CD4-positive, alpha-beta T cell treated with Interleukin-17A for 1 hour (primary cell): ENCODE measurements at regions not wholly inside any gene's neighbourhood (a gene's known extent, or its start where the extent isn't known, plus 50 kb on each side); places are given as distances from the start of the nearest gene placed in this dataset.

Experiments used
- DNase-seq: peaks from one replicate; pipeline ENCODE4 v3.0.0-alpha.2; 2020

DNA sequence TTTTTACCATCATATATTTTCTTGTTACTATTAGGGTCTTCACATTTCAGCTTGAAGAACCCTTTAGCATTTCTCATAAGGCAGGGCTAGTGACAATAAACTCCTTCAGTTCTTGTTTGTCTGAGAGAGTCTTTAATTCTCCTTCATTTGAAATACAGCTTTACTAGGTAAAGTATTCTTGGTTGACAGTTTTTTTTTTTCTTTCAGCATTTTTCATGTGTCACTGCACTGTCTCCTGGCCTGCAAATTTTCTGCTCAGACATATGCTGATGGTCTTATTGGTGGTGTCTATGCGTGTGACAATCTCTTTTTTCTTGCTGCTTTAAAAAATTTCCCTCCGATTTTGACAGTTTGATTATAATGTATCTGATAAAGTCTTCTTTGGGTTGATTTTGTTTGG, 399.9 kb downstream of the SH3GL2 start:
- DNase-seq: no peak

- no peak for DNase-seq
Measured at GRCh38 chr9:17986595-17986994, 407.7 kb downstream of the SH3GL2 start.

GRCh38 chr9:17987189-17987588, 408.3 kb downstream of the SH3GL2 start:
- DNase-seq: no peak

DNA sequence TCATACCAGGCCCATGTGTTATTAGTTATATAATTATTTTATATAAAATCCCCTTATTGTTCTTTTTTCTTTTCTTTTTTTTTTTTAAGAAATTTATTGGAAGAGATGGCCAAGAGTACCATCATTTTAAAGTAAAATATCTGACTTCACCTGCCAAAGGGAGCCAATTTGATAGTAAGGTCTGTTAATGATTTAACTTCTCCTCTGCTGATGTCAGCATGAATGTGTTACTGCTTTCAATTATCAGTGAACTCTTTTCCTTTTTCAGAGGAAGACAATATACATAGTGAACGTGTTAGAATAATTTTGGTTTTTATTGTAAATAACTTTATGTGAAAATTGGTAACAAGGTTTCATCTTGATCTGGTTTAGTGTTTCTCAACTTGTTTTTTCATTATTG, 409.6 kb downstream of the SH3GL2 start:
- DNase-seq: no peak

DNA sequence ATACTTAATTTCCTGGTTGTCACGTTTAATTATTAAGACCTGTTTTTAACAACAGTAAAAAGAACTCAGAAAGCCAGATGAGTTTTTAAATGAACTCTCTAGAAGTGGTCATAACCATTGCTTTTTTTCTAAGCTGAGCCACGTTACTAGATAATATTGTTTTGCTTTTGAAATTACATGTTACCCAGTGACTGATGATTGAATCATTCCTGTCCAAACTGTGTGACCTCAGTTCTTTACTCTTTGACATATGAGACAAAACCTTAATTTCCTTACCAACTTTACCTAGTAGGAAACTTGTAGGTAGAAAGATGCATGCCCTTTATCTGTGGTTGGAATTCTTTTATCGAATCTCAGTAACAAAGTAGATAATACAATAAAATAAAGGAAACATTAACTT, 411.7 kb downstream of the SH3GL2 start:
- DNase-seq: no peak

DNA sequence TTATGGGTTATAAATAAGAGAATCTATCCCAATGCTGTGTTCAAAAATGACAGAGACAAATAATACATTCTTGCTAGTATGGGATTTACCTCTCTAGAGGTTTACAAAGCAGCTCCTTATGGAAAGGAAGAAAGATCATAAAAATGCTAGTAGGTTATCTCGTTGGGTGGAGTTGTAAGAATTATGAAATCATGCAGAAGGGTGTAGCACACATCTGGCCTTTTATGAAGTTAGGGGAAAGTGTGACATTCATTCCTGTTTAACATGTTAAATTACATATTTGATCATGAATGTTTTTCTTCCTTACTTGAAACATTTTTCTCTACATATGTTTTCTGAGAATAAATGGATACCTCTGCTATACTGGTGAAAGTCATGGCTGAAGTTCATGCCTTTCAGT, 414.2 kb downstream of the SH3GL2 start:
- no peak for DNase-seq

DNA sequence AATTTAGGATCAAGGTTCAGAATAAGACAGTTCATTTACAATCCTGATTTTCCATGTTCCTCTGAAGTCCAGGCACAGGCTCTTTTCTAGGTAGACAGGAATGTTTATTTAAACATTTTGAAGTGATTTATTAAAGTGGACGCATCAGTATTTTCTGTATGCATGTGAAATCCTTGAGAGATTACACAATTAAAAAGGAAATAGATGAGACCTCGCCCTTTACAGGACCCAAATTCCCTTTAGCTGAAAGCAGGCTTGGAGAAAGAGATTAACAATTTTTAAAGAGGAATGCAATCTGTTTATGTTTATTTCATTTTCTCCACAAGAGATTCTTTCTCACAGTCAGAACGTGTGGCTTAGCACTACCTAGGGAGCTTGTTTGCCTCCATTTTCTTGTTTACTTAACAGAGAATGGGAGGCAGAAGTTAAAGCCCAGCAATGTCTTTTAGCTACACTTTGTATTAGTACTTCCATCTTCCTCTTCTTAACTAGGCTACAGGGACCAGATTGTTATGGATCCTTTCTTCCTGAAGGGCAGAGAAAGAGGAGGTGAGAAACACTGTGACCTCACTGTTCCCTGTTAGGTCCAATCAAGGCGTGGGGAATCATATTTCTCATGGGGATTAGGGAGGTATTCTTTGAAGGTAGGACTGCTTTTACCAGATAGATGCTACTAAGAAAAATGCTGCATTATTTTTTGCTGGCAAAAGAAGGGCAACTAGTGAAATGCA, 416.0 kb downstream of the SH3GL2 start:
- DNase-seq: no peak

- no peak for DNase-seq
Measured at GRCh38 chr9:17996728-17997127, 417.9 kb downstream of the SH3GL2 start.

DNA sequence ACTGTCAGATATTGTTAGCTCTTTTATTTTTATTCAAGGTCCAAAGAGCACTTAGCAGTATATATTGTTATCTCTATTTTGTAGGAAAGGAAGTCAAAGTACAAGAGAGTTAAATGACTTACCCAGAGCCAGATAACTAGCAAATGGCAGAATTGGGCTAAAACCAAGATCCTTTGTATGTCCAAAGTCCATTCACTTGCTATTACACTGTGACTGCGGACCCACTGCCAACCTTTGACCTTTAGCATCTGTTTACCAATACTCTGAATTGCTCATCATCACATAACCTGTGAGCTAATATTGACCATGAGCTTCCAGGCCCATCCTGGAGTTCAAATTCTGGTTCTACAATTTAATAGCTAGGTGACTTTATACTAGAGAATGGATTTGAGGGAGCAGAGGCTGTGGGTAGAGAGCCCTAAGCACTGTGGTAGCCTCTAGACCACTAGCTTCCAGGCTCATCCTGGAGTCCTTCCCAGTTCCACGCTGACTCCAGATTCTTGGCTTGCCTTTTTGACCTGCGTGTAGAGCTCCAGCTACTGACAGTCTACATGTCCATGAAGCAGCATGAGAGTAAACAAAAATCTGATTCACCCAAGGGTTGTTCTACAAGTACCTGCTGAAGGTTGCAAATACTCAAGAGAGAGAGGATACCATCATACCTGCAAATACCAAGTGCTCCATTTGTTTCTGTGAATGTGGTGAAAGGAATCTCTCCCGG, 424.0 kb downstream of the SH3GL2 start:
- DNase-seq: no peak

- no peak for DNase-seq
Measured at GRCh38 chr9:18006591-18006990, 427.7 kb downstream of the SH3GL2 start.

GRCh38 chr9:18007621-18008020, 428.8 kb downstream of the SH3GL2 start:
- no peak for DNase-seq

GRCh38 chr9:18009902-18010301, 431.0 kb downstream of the SH3GL2 start:
- DNase-seq: no peak

- no peak for DNase-seq
Measured at GRCh38 chr9:18010492-18010891, 431.6 kb downstream of the SH3GL2 start.

GRCh38 chr9:18012170-18012569, 433.3 kb downstream of the SH3GL2 start:
- no peak for DNase-seq

DNA sequence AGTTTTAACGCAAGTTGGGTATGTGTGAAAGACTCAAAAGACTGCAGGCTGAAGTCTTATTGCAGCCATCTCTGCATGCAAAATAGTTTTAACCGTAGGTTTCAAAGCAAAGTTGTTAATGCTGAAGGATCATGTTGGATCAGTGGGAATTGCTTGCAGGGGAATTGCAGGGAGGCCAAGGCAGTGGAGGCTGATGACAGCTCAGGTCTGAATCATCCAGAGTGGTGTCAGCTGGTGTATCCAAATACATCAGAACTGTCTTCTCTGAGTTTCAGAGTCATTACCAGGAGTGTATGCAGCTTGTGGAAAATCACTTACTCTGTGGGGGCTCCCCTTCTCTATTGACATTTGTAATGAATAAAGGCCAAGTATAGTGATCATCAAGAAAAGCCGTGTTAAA, 435.7 kb downstream of the SH3GL2 start:
- no peak for DNase-seq

GRCh38 chr9:18015116-18015515, 436.2 kb downstream of the SH3GL2 start:
- no peak for DNase-seq

GRCh38 chr9:18017136-18017535, 438.3 kb downstream of the SH3GL2 start:
- DNase-seq: no peak

GRCh38 chr9:18018221-18018620, 439.4 kb downstream of the SH3GL2 start:
- DNase-seq: no peak

DNA sequence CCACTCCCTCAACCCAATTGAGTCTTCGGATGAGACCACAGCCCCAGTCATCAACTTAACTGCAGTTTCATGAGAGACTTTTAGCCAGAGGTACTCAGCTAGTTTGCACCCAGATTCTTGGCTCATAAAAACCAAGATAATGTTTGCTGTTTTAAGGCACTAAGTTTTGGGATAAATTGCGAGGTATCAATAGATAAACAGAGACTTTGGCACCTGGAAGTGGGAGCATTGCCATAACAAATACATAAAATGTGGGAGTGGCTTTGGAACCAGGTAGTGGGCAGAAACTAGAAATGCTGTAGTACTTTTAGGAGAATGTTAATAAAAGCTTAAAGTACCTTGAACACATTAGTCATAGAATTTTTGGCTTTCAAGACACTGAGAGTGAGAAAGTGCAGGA, 439.8 kb downstream of the SH3GL2 start:
- no peak for DNase-seq

GRCh38 chr9:18020121-18020745, 441.4 kb downstream of the SH3GL2 start:
- DNase-seq: no peak

GRCh38 chr9:18022642-18023041, 443.8 kb downstream of the SH3GL2 start:
- DNase-seq: no peak

DNA sequence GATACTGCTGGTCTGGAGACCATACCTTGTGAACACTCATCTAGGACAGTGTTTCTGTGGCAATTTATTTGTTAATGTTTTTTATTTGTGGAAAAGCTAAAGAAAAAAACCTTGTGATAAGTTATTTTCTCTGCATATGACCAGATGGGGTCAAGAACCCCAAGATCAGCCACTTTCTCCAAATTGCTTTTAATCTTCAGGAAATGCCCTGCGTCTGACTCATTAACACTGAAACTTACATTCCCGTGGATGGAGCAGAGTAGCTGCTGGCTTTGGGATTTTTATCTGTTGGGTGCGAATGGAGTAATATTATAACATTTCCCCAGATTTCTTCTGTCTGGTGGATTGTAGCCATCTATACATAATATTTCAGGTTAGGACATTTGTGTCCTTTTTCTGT, 444.5 kb downstream of the SH3GL2 start:
- DNase-seq: no peak

DNA sequence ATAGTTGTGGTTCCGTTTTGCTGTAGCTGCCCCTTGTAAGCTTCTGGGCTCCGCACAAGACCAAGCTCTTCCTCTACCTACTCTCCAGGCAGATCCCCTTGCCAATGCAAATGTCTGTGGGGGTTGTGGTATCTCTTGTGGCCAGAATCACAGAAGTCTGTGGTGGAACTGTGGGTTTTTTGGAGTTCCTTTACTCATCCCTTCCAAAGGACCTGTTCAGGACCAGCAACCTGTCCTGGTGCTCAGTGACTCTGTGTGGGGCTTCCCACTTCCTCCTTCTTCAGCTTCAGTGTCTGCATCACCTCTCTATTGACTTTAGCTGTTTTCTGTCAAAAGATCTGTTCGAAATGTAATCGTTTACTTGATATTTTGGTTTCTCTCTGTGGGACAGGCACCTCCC, 441.3 kb upstream of the ADAMTSL1 start:
- DNase-seq: no peak
